Panc1 (cell line): ENCODE measurements at regions not wholly inside any gene's neighbourhood (a gene's known extent, or its start where the extent isn't known, plus 50 kb on each side); places are given as distances from the start of the nearest gene placed in this dataset.

Experiments used
- ATAC-seq: fragments of 200-7000 bp; cut with Tn5 transposase; 2 replicates; pipeline ENCODE4 v1.9.1; 2020; ENCODE audit warnings: mild to moderate bottlenecking, moderate library complexity
- BruUV-seq: library from RNA; stranded (reverse); fragments of 400-500 nt; replicated peaks from 2 replicates; lab custom pipeline; 2021; lab: Mats Ljungman, UMichigan
- CTCF ChIA-PET: fragments of 300-600 bp; sonication (Branson Sonifier 250); formaldehyde crosslinking; loops from one replicate; lab custom pipeline; 2022; ENCODE audit warnings: antibody characterized with exemption; lab: Charles Lee
- POLR2A ChIA-PET: fragments of 300-600 bp; sonication (Branson Sonifier 250); formaldehyde crosslinking; loops from one replicate; lab custom pipeline; 2022; ENCODE audit warnings: antibody characterized with exemption; lab: Charles Lee
- DNase-seq: peaks from one replicate; pipeline ENCODE4 v3.0.0-alpha.2; 2010; ENCODE audit warnings: low read depth, low spot score
- H3K27ac ChIP-seq: 2 replicates; pipeline ENCODE4 v1.5.1; 2011; ENCODE audit warnings: mild to moderate bottlenecking, low read length, inconsistent platforms
- H3K27me3 ChIP-seq: fragments of 200-500 bp; sonication (Bioruptor generic); 2 replicates; pipeline ENCODE4 v1.6.0; 2014; ENCODE audit warnings: low read length, inconsistent platforms; ENCODE audit not compliant: control insufficient read depth, insufficient read depth
- H3K36me3 ChIP-seq: fragments of 200-500 bp; sonication (Bioruptor generic); 2 replicates; pipeline ENCODE4 v1.5.1; 2014; ENCODE audit warnings: inconsistent platforms, mild to moderate bottlenecking, low read length, moderate library complexity; ENCODE audit not compliant: control insufficient read depth, insufficient read depth
- H3K4me1 ChIP-seq: 2 replicates; pipeline ENCODE4 v1.5.1; 2011; ENCODE audit warnings: inconsistent platforms, mild to moderate bottlenecking, low read length, moderate library complexity; ENCODE audit not compliant: control insufficient read depth, insufficient read depth
- H3K4me3 ChIP-seq, 2 experiments: 2 replicates each; pipeline ENCODE4 v1.5.1; 2011 to 2012; ENCODE audit warnings: low read depth in 2 of 2, low read length in 2 of 2, mild to moderate bottlenecking in 2 of 2, inconsistent platforms in 1 of 2, moderate library complexity in 1 of 2
- H3K9me3 ChIP-seq: fragments of 200-500 bp; sonication (Bioruptor generic); 2 replicates; pipeline ENCODE4 v1.5.1; 2014; ENCODE audit warnings: low read depth, mild to moderate bottlenecking, inconsistent platforms, low read length, moderate library complexity; ENCODE audit not compliant: control insufficient read depth, insufficient read depth
- POLR2AphosphoS5 ChIP-seq: IDR thresholded peaks from 2 replicates; pipeline ENCODE4 v1.6.1; 2012; ENCODE audit warnings: mild to moderate bottlenecking, low read depth, low read length, moderate library complexity
- SIN3A ChIP-seq: IDR thresholded peaks from 2 replicates; pipeline ENCODE4 v1.6.1; 2012; ENCODE audit warnings: low read depth, mild to moderate bottlenecking, low read length, moderate library complexity, borderline replicate concordance; ENCODE audit not compliant: insufficient read depth
- TCF7L2 ChIP-seq: IDR thresholded peaks from 2 replicates; pipeline ENCODE4 v1.6.1; 2011; ENCODE audit warnings: mild to moderate bottlenecking, low read depth, low read length, inconsistent platforms
- in situ Hi-C: cut with HindIII; loops from 2 replicates; pipeline ENCODE4 v1.10.0; 2016; ENCODE audit warnings: low sequenced_read_pairs, low pct_unique_long_range_greater_than_20kb
- intact Hi-C: fragments of 100-400 bp; cut with micrococcal nuclease; formaldehyde crosslinking; loops from one replicate; pipeline ENCODE4 v1.10.0; 2022; ENCODE audit not compliant: unreplicated experiment
- TF ChIP-seq, protein P1 (sequence below), 2 experiments: IDR thresholded peaks; 2 replicates each; pipeline ENCODE4 v1.6.1; 2011 to 2012; ENCODE audit warnings: low read depth in 2 of 2, control low read depth in 1 of 2, low read length in 1 of 2, mild to moderate bottlenecking in 1 of 2, moderate library complexity in 1 of 2; ENCODE audit not compliant: insufficient read depth in 1 of 2
- TF ChIP-seq, protein P2 (sequence below): fragments of 450-650 bp; IDR thresholded peaks from 2 replicates; pipeline ENCODE4 v1.5.1; 2017; ENCODE audit warnings: mild to moderate bottlenecking

DNA sequence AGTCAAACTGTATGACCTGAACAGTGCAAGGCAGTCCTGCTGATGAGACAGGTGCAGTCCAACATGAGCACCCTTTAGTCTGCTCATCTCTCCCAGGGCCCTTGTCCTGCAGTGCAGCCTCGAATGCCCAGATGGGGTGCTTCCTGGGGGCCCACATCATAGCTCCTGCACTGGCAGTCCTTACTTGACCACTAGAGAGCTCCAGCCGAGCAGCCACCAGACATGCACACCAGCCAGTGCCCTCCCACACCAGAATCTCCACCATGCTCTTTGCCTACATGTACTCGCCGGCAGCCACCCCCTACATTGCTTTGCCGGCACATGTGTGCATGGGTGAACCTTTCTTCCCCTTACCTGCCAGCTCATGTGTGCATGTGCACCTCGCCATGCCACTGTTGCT lies 188.8 kb upstream of the GULP1 start:
- ATAC-seq: no peak
- intact Hi-C loops: no loop called here
- no peaks in the 10 kb centered on the region for H3K27me3 ChIP-seq
- TF ChIP-seq, protein P1, sequence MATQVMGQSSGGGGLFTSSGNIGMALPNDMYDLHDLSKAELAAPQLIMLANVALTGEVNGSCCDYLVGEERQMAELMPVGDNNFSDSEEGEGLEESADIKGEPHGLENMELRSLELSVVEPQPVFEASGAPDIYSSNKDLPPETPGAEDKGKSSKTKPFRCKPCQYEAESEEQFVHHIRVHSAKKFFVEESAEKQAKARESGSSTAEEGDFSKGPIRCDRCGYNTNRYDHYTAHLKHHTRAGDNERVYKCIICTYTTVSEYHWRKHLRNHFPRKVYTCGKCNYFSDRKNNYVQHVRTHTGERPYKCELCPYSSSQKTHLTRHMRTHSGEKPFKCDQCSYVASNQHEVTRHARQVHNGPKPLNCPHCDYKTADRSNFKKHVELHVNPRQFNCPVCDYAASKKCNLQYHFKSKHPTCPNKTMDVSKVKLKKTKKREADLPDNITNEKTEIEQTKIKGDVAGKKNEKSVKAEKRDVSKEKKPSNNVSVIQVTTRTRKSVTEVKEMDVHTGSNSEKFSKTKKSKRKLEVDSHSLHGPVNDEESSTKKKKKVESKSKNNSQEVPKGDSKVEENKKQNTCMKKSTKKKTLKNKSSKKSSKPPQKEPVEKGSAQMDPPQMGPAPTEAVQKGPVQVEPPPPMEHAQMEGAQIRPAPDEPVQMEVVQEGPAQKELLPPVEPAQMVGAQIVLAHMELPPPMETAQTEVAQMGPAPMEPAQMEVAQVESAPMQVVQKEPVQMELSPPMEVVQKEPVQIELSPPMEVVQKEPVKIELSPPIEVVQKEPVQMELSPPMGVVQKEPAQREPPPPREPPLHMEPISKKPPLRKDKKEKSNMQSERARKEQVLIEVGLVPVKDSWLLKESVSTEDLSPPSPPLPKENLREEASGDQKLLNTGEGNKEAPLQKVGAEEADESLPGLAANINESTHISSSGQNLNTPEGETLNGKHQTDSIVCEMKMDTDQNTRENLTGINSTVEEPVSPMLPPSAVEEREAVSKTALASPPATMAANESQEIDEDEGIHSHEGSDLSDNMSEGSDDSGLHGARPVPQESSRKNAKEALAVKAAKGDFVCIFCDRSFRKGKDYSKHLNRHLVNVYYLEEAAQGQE (IDR thresholded peaks at IDR 0.05; ENCODE audit: insufficient read depth in 1 of 2, low read depth in 2 of 2, low read length in 1 of 2): no peak
- TF ChIP-seq POLR2AphosphoS5: no peak
- TF ChIP-seq, protein P2, sequence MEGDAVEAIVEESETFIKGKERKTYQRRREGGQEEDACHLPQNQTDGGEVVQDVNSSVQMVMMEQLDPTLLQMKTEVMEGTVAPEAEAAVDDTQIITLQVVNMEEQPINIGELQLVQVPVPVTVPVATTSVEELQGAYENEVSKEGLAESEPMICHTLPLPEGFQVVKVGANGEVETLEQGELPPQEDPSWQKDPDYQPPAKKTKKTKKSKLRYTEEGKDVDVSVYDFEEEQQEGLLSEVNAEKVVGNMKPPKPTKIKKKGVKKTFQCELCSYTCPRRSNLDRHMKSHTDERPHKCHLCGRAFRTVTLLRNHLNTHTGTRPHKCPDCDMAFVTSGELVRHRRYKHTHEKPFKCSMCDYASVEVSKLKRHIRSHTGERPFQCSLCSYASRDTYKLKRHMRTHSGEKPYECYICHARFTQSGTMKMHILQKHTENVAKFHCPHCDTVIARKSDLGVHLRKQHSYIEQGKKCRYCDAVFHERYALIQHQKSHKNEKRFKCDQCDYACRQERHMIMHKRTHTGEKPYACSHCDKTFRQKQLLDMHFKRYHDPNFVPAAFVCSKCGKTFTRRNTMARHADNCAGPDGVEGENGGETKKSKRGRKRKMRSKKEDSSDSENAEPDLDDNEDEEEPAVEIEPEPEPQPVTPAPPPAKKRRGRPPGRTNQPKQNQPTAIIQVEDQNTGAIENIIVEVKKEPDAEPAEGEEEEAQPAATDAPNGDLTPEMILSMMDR: no peak
- TF ChIP-seq TCF7L2: no peak
- no peak for TF ChIP-seq SIN3A
- POLR2A ChIA-PET: no interaction called here
- no peaks in the 10 kb centered on the region for H3K9me3 ChIP-seq
- DNase-seq: no peak
- no peak overlapping the region for H3K4me3 ChIP-seq
- no peaks in the 10 kb centered on the region for H3K36me3 ChIP-seq
- no TSS peak for BruUV-seq
- in situ Hi-C loops: no loop called here
- no peak overlapping the region for H3K27ac ChIP-seq
- CTCF ChIA-PET: no interaction called here
- H3K4me1 ChIP-seq: no peaks in the 10 kb centered on the region

DNA sequence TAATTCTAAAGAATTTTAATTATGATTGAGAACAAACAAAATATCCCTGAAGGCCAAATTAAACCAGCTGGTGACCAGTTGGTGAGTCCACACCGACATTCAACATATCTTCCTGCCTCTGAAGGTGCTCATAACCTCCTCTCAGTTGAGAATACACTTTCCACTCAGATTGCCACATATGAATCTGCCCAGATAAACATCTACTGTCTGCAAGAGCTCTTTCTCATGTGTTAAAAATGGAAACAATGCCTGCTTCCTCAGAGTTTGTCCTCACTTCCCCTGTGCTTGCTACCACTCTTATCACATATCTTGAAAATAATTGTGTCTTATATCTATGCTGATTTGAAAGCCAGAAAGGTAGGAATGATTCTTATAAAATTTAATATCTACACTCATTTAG lies 177.7 kb upstream of the GULP1 start:
- Histone ChIP-seq H3K9me3 (no peaks in the 10 kb centered on the region), H3K27ac (no peak overlapping the region), H3K27me3 (no peaks in the 10 kb centered on the region), H3K36me3 (no peaks in the 10 kb centered on the region), H3K4me3 (no peak overlapping the region), H3K4me1 (no peaks in the 10 kb centered on the region)
- intact Hi-C loops: no loop called here
- DNase-seq (no peak), ATAC-seq (no peak)
- TF ChIP-seq SIN3A: no peak
- TF ChIP-seq POLR2AphosphoS5: no peak
- TF ChIP-seq, protein P2: no peak
- no peak for TF ChIP-seq TCF7L2
- TF ChIP-seq, protein P1 (IDR thresholded peaks at IDR 0.05; ENCODE audit: insufficient read depth in 1 of 2, low read depth in 2 of 2, low read length in 1 of 2): no peak
- in situ Hi-C loops: no loop called here
- ChIA-PET CTCF (no interaction called here), POLR2A (interaction anchor here (0.6 to 0.8 kb wide), 2 partner anchors 724 to 1399 kb away, joined by 3 to 4 read pairs; no protein-coding TSS in a partner anchor)
- no TSS peak for BruUV-seq
